Fibroblast of lung (primary cell): ENCODE measurements at regions not wholly inside any gene's neighbourhood (a gene's known extent, or its start where the extent isn't known, plus 50 kb on each side); places are given as distances from the start of the nearest gene placed in this dataset.

Experiments used
- DNase-seq, 2 donors: peaks; one replicate each; pipeline versions ENCODE4 v3.0.0 to v3.0.0-alpha.2; 2010; ENCODE audit warnings: low read depth in 2 of 2
- H2AFZ ChIP-seq: 2 replicates; pipeline ENCODE4 v1.5.1; 2012; ENCODE audit warnings: low read length, control low read depth, inconsistent platforms
- H3K27ac ChIP-seq: 2 replicates; pipeline ENCODE4 v1.5.1; 2011; ENCODE audit warnings: low read length, control low read depth; ENCODE audit not compliant: insufficient read depth
- H3K27me3 ChIP-seq: 2 replicates; pipeline ENCODE4 v1.5.1; 2011; ENCODE audit warnings: mild to moderate bottlenecking, low read length; ENCODE audit not compliant: control insufficient read depth, insufficient read depth
- H3K36me3 ChIP-seq: 2 replicates; pipeline ENCODE4 v1.5.1; 2011; ENCODE audit warnings: low read length; ENCODE audit not compliant: control insufficient read depth, insufficient read depth
- H3K4me1 ChIP-seq: 2 replicates; pipeline ENCODE4 v1.5.1; 2011; ENCODE audit warnings: low read length; ENCODE audit not compliant: control insufficient read depth, insufficient read depth; ENCODE audit errors: extremely low read depth
- H3K4me2 ChIP-seq: 2 replicates; pipeline ENCODE4 v1.5.1; 2011; ENCODE audit warnings: low read length, control low read depth; ENCODE audit not compliant: insufficient read depth; ENCODE audit errors: extremely low read depth
- H3K4me3 ChIP-seq, 4 experiments: fragments of 200-600 bp in 1 of 4; sonication (generic) in 1 of 4; replicated peaks in 1 of 4; 2 replicates each; pipeline ENCODE4 v1.5.1; 2011 to 2016; ENCODE audit warnings: low read length in 4 of 4, low read depth in 3 of 4, mild to moderate bottlenecking in 3 of 4, control low read depth in 2 of 4, inconsistent platforms in 1 of 4, mixed read lengths in 1 of 4; ENCODE audit not compliant: insufficient read depth in 1 of 4; ENCODE audit errors: control extremely low read depth in 1 of 4
- H3K79me2 ChIP-seq: 2 replicates; pipeline ENCODE4 v1.5.1; 2012; ENCODE audit warnings: mild to moderate bottlenecking, low read length, inconsistent platforms; ENCODE audit not compliant: control insufficient read depth, insufficient read depth
- H3K9ac ChIP-seq: 2 replicates; pipeline ENCODE4 v1.5.1; 2011; ENCODE audit warnings: mild to moderate bottlenecking, low read length, control low read depth; ENCODE audit not compliant: insufficient read depth
- H3K9me3 ChIP-seq: 2 replicates; pipeline ENCODE4 v1.5.1; 2012; ENCODE audit warnings: low read depth, low read length; ENCODE audit not compliant: control insufficient read depth, insufficient read depth
- H4K20me1 ChIP-seq: 2 replicates; pipeline ENCODE4 v1.5.1; 2011; ENCODE audit warnings: low read length; ENCODE audit not compliant: control insufficient read depth, insufficient read depth; ENCODE audit errors: extremely low read depth
- EZH2 ChIP-seq: IDR thresholded peaks from 2 replicates; pipeline ENCODE4 v1.5.1; 2012; ENCODE audit warnings: low read length, control low read depth, mild to moderate bottlenecking; ENCODE audit errors: missing control alignments
- TF ChIP-seq, protein P1 (sequence below), 2 donors: IDR thresholded peaks in 1 of 2; conservative IDR thresholded peaks in 1 of 2; 1 replicate in 1 of 2; 2 replicates in 1 of 2; pipeline ENCODE4 v1.5.1; 2011 to 2012; ENCODE audit warnings: low read length in 2 of 2, control low read depth in 1 of 2, inconsistent platforms in 1 of 2, low read depth in 1 of 2, mild to moderate bottlenecking in 1 of 2

DNA sequence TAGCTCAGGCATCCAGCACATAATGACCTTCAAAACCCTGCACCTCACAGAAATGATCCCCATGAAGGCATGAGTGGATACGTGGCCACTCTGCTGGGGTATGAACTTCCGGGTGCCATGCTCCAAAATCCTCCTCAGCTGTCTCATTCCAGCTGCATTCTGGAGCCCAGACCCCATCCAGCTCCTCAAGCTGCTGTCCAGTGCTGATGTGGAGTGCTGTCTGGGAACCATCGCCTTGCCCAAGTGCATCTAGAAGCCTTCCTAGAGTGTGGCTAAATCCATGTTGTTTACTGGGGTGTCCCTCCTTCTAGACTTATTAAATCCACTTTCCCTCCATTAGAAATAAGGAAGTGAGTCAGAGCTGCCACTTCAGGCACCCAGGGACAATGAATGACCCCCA, 130.8 kb upstream of the PTPRT start:
- no peaks in the 10 kb centered on the region for H3K9me3 ChIP-seq
- no peaks in the 10 kb centered on the region for H4K20me1 ChIP-seq
- H3K4me3 ChIP-seq, result no peak overlapping the region
- no peaks in the 10 kb centered on the region for H3K27me3 ChIP-seq
- H2AFZ ChIP-seq, result no peak overlapping the region
- no peak for DNase-seq
- no peaks in the 10 kb centered on the region for H3K79me2 ChIP-seq
- H3K4me1 ChIP-seq, result no peaks in the 10 kb centered on the region
- TF ChIP-seq EZH2, result no peak
- no peaks in the 10 kb centered on the region for H3K36me3 ChIP-seq
- H3K9ac ChIP-seq, result no peak overlapping the region
- no peak overlapping the region for H3K27ac ChIP-seq
- no peak overlapping the region for H3K4me2 ChIP-seq

DNA sequence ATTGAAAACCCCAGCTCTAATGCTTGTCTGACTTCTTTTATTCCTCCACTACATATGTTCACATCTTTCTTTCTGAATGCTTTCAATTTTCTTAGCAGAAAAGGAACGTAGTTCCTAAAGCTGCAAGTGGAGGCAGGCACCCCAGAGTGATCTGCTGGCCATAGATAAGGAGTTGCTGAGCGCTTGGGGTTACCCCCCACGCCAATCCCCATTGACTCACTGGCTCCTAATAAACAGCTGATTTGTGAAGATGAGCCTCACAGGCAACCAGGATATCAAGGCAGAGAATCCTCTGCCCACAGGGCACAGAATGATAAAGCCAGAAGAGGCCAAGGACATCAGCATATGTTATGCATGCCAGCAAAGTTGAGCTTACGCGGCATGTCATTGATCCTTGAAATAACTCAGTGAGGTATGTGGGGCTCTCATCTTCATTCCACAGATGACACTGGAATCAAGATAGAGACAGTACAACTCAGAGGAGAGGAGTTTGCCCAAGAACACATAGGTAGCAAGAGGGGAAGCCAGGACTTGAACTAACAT, 129.1 kb upstream of the PTPRT start:
- Histone ChIP-seq H3K4me1 (no peaks in the 10 kb centered on the region), H2AFZ (no peak overlapping the region), H3K4me3 (no peak overlapping the region), H4K20me1 (no peaks in the 10 kb centered on the region), H3K27ac (no peak overlapping the region), H3K9me3 (no peaks in the 10 kb centered on the region), H3K4me2 (no peak overlapping the region), H3K79me2 (no peaks in the 10 kb centered on the region), H3K36me3 (no peaks in the 10 kb centered on the region), H3K27me3 (no peaks in the 10 kb centered on the region), H3K9ac (no peak overlapping the region)
- TF ChIP-seq EZH2, result no peak
- TF ChIP-seq, protein P1, sequence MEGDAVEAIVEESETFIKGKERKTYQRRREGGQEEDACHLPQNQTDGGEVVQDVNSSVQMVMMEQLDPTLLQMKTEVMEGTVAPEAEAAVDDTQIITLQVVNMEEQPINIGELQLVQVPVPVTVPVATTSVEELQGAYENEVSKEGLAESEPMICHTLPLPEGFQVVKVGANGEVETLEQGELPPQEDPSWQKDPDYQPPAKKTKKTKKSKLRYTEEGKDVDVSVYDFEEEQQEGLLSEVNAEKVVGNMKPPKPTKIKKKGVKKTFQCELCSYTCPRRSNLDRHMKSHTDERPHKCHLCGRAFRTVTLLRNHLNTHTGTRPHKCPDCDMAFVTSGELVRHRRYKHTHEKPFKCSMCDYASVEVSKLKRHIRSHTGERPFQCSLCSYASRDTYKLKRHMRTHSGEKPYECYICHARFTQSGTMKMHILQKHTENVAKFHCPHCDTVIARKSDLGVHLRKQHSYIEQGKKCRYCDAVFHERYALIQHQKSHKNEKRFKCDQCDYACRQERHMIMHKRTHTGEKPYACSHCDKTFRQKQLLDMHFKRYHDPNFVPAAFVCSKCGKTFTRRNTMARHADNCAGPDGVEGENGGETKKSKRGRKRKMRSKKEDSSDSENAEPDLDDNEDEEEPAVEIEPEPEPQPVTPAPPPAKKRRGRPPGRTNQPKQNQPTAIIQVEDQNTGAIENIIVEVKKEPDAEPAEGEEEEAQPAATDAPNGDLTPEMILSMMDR (conservative IDR thresholded peaks at IDR 0.05 in 1 of 2, IDR thresholded peaks at IDR 0.05 in 1 of 2; ENCODE audit: low read depth in 1 of 2, low read length in 2 of 2), result no peak
- DNase-seq, result no peak

DNA sequence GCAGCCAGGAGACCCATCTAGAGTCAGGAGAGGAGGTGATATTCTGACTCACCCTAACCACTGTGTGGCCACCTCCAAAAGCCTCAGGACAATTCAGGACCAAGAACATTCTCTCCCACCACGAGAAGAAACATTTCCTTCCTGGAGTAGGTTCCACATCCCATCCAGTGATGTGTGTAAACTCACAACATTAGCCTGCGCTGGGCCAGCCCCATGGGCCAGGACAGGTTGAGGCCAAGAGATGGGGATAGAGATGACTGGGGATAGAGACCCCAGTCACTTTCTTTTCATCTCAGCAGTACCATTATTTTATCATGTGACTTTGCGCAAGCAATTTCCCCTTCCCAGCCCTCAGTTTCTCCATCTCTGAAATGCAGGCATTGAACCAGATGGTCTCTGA, 126.6 kb upstream of the PTPRT start:
- no peaks in the 10 kb centered on the region for H4K20me1 ChIP-seq
- H3K4me3 ChIP-seq, result no peak overlapping the region
- no peak overlapping the region for H3K9ac ChIP-seq
- no peak overlapping the region for H3K4me2 ChIP-seq
- H3K4me1 ChIP-seq, result no peaks in the 10 kb centered on the region
- H3K79me2 ChIP-seq, result no peaks in the 10 kb centered on the region
- no peaks in the 10 kb centered on the region for H3K27me3 ChIP-seq
- DNase-seq, result no peak
- no peak overlapping the region for H3K27ac ChIP-seq
- no peaks in the 10 kb centered on the region for H3K36me3 ChIP-seq
- H2AFZ ChIP-seq, result no peak overlapping the region
- TF ChIP-seq, protein P1 (conservative IDR thresholded peaks at IDR 0.05 in 1 of 2, IDR thresholded peaks at IDR 0.05 in 1 of 2; ENCODE audit: low read depth in 1 of 2, low read length in 2 of 2), result no peak
- TF ChIP-seq EZH2, result no peak
- no peaks in the 10 kb centered on the region for H3K9me3 ChIP-seq
